ENCODE measurements at regions not wholly inside any gene's neighbourhood (a gene's known extent, or its start where the extent isn't known, plus 50 kb on each side); places are given as distances from the start of the nearest gene placed in this dataset.

- Histone ChIP-seq H3K4me3 (no peak overlapping the region), H3K9me3 (replicated peaks; ENCODE audit: control insufficient read depth, insufficient read depth, low read length) (no peaks in the 10 kb centered on the region), H3K4me2 (ENCODE audit: control insufficient read depth, insufficient read depth) (no peak overlapping the region), H3K4me1 (ENCODE audit: control insufficient read depth, insufficient read depth, low read length) (no peaks in the 10 kb centered on the region), H4K20me1 (ENCODE audit: control insufficient read depth, insufficient read depth) (no peaks in the 10 kb centered on the region), H3K27me3 (replicated peaks in 1 of 2; ENCODE audit: control insufficient read depth in 2 of 2, insufficient read depth in 2 of 2, low read length in 1 of 2) (no peaks in the 10 kb centered on the region), H3K27ac (ENCODE audit: control insufficient read depth, insufficient read depth) (no peak overlapping the region), H2AFZ (ENCODE audit: control insufficient read depth, low read depth, low read length) (no peak overlapping the region), H3K79me2 (ENCODE audit: control insufficient read depth, insufficient read depth, low read length) (no peaks in the 10 kb centered on the region), H3K9ac (ENCODE audit: control insufficient read depth, insufficient read depth, low read length) (no peak overlapping the region), H3K36me3 (ENCODE audit: control insufficient read depth in 2 of 2, insufficient read depth in 2 of 2, low read length in 1 of 2) (no peaks in the 10 kb centered on the region)
- no peak for TF ChIP-seq SP1 (IDR thresholded peaks at IDR 0.05; ENCODE audit: low read depth, low read length)
- TF ChIP-seq MTA3 (IDR thresholded peaks at IDR 0.05; ENCODE audit: borderline replicate concordance, low read length), result no peak
- TF ChIP-seq PKNOX1 (IDR thresholded peaks at IDR 0.05), result no peak
- TF ChIP-seq STAT1 (conservative IDR thresholded peaks at IDR 0.05), result no peak
- no peak for TF ChIP-seq ZNF207 (IDR thresholded peaks at IDR 0.05; ENCODE audit: borderline replicate concordance)
- no peak for TF ChIP-seq NFXL1 (IDR thresholded peaks at IDR 0.05; ENCODE audit: borderline replicate concordance)
- in situ Hi-C loops (cut with MboI) (no loop called here), intact Hi-C loops (cut with micrococcal nuclease; ENCODE audit: unreplicated experiment) (no loop called here)
- BruUV-seq (replicated peaks), result no TSS peak
- SMC1A ChIA-PET (ENCODE audit: uncharacterized antibody, unreplicated experiment), result interaction anchor here (0.6 kb wide), 1 partner anchor 514 kb away, joined by 3 read pairs; no protein-coding TSS in a partner anchor
- CTCF ChIA-PET, result no interaction called here
- RAD21 ChIA-PET (ENCODE audit: unreplicated experiment), result no interaction called here
- no peak for ATAC-seq
- no peak for FAIRE-seq
- DNase-seq (ENCODE audit: low read depth, low spot score), result no peak
- POLR2A ChIA-PET, result no interaction called here
- 91% methylated on average over 1 of the region's 1 CpG for WGBS (ENCODE audit: insufficient coverage, insufficient replicate concordance, low lambda C conversion rate, missing lambda C conversion rate)
Observed at GRCh38 chr5:67831048-67831447, 384.5 kb upstream of the PIK3R1 start.

DNA sequence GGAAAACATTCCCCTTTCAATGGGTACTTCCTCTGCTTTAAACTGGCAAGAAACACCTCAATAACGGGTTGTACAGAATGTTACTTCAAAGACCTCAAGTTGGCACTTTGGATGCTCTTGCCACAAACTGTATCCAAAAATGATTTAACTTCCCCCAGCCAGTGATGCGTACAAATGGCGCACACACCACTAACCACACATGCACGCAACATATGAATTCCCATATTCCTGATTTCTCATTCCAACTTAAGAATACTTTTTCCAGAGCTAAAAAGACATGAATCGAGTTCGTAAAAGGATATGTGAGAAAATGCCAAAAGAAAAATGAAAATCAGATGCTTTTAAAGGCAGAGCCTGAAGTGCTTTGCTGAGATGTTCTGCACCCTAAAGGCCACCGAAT lies 388.0 kb upstream of the PIK3R1 start:
- no peaks in the 10 kb centered on the region for H3K9me3 ChIP-seq (replicated peaks; ENCODE audit: control insufficient read depth, insufficient read depth, low read length)
- ChIA-PET SMC1A (ENCODE audit: uncharacterized antibody, unreplicated experiment) (no interaction called here), CTCF (no interaction called here), POLR2A (no interaction called here), RAD21 (ENCODE audit: unreplicated experiment) (no interaction called here)
- no peak overlapping the region for H3K4me3 ChIP-seq
- H3K36me3 ChIP-seq (ENCODE audit: control insufficient read depth in 2 of 2, insufficient read depth in 2 of 2, low read length in 1 of 2), result no peaks in the 10 kb centered on the region
- no peak for ATAC-seq
- WGBS (ENCODE audit: insufficient coverage, insufficient replicate concordance, low lambda C conversion rate, missing lambda C conversion rate), result 34% methylated on average over 7 of the region's 7 CpGs
- no peak overlapping the region for H3K9ac ChIP-seq (ENCODE audit: control insufficient read depth, insufficient read depth, low read length)
- H3K79me2 ChIP-seq (ENCODE audit: control insufficient read depth, insufficient read depth, low read length), result no peaks in the 10 kb centered on the region
- in situ Hi-C loops (cut with MboI), result no loop called here
- DNase-seq (ENCODE audit: low read depth, low spot score), result no peak
- no TSS peak for BruUV-seq (replicated peaks)
- no peak overlapping the region for H3K4me2 ChIP-seq (ENCODE audit: control insufficient read depth, insufficient read depth)
- no peaks in the 10 kb centered on the region for H4K20me1 ChIP-seq (ENCODE audit: control insufficient read depth, insufficient read depth)
- no peaks in the 10 kb centered on the region for H3K27me3 ChIP-seq (replicated peaks in 1 of 2; ENCODE audit: control insufficient read depth in 2 of 2, insufficient read depth in 2 of 2, low read length in 1 of 2)
- no peak for FAIRE-seq
- H3K4me1 ChIP-seq (ENCODE audit: control insufficient read depth, insufficient read depth, low read length), result no peaks in the 10 kb centered on the region
- intact Hi-C loops (cut with micrococcal nuclease; ENCODE audit: unreplicated experiment), result no loop called here
- H2AFZ ChIP-seq (ENCODE audit: control insufficient read depth, low read depth, low read length), result no peak overlapping the region
- no peak overlapping the region for H3K27ac ChIP-seq (ENCODE audit: control insufficient read depth, insufficient read depth)
- TF ChIP-seq, protein P1, sequence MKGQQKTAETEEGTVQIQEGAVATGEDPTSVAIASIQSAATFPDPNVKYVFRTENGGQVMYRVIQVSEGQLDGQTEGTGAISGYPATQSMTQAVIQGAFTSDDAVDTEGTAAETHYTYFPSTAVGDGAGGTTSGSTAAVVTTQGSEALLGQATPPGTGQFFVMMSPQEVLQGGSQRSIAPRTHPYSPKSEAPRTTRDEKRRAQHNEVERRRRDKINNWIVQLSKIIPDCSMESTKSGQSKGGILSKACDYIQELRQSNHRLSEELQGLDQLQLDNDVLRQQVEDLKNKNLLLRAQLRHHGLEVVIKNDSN (IDR thresholded peaks at IDR 0.05; ENCODE audit: borderline replicate concordance, extremely low read length, insufficient read depth, low read depth, low read length), result no peak
- no peak for TF ChIP-seq POLR2AphosphoS2 (IDR thresholded peaks at IDR 0.05; ENCODE audit: low read depth, low read length)
- TF ChIP-seq POLR2AphosphoS5 (IDR thresholded peaks at IDR 0.05; ENCODE audit: low read length), result no peak
- no peak for TF ChIP-seq NR2C2 (IDR thresholded peaks at IDR 0.05; ENCODE audit: borderline replicate concordance, control insufficient read depth, insufficient read length, low read depth)
- TF ChIP-seq CBX5 (IDR thresholded peaks at IDR 0.05; ENCODE audit: low read depth), result no peak
- TF ChIP-seq CREB1 (IDR thresholded peaks at IDR 0.05; ENCODE audit: low read depth), result no peak
- TF ChIP-seq PAX8 (IDR thresholded peaks at IDR 0.05), result no peak
- no peak for TF ChIP-seq ATF7 (IDR thresholded peaks at IDR 0.05; ENCODE audit: low read depth)
- TF ChIP-seq, protein P2, sequence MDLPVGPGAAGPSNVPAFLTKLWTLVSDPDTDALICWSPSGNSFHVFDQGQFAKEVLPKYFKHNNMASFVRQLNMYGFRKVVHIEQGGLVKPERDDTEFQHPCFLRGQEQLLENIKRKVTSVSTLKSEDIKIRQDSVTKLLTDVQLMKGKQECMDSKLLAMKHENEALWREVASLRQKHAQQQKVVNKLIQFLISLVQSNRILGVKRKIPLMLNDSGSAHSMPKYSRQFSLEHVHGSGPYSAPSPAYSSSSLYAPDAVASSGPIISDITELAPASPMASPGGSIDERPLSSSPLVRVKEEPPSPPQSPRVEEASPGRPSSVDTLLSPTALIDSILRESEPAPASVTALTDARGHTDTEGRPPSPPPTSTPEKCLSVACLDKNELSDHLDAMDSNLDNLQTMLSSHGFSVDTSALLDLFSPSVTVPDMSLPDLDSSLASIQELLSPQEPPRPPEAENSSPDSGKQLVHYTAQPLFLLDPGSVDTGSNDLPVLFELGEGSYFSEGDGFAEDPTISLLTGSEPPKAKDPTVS (IDR thresholded peaks at IDR 0.05; ENCODE audit: low read depth, low read length), result no peak
